Colonic mucosa (tissue), 4 donors: ENCODE measurements at regions not wholly inside any gene's neighbourhood (a gene's known extent, or its start where the extent isn't known, plus 50 kb on each side); places are given as distances from the start of the nearest gene placed in this dataset.

Experiments
- DNase-seq: peaks from one replicate; pipeline ENCODE4 v3.0.0-alpha.2; 2020
- H3K27ac ChIP-seq: fragments of 200-600 bp; one replicate; pipeline ENCODE4 v1.8.0; 2021
- H3K27me3 ChIP-seq: fragments of 200-600 bp; one replicate; pipeline ENCODE4 v1.8.0; 2021
- H3K36me3 ChIP-seq: fragments of 200-600 bp; one replicate; pipeline ENCODE4 v1.8.0; 2021
- H3K4me1 ChIP-seq: fragments of 200-600 bp; one replicate; pipeline ENCODE4 v1.8.0; 2021; ENCODE audit warnings: mild to moderate bottlenecking
- H3K4me3 ChIP-seq: fragments of 200-600 bp; one replicate; pipeline ENCODE4 v1.8.0; 2021
- H3K9ac ChIP-seq, 2 donors: one replicate each; pipeline ENCODE4 v1.7.0; 2013; ENCODE audit warnings: control low read depth in 2 of 2, low read depth in 2 of 2, low read length in 2 of 2
- H3K9me3 ChIP-seq: fragments of 200-600 bp; one replicate; pipeline ENCODE4 v1.8.0; 2021
- CTCF ChIP-seq: fragments of 200-600 bp; IDR thresholded peaks from one replicate; pipeline ENCODE4 v1.8.0; 2022; ENCODE audit warnings: antibody characterized with exemption, mild to moderate bottlenecking
- intact Hi-C: fragments of 100-400 bp; cut with DNase I; formaldehyde crosslinking; loops from one replicate; pipeline ENCODE4 v1.14.1; 2022
- donor health status: healthy.
- donor health status: DM: no; HTN: no; CAD: no.
- donor health status: DM: no; HTN: no; CAD: no.

GRCh38 chr18:68568364-68569155, 146.3 kb downstream of the TMX3 start:
- TF ChIP-seq CTCF, result no peak
- H3K36me3 ChIP-seq, result no peaks in the 10 kb centered on the region
- no peak overlapping the region for H3K27ac ChIP-seq
- no peak for DNase-seq
- intact Hi-C loops, result no loop called here
- no peaks in the 10 kb centered on the region for H3K4me1 ChIP-seq
- no peak overlapping the region for H3K9ac ChIP-seq
- H3K27me3 ChIP-seq, result no peaks in the 10 kb centered on the region
- H3K9me3 ChIP-seq, result no peaks in the 10 kb centered on the region
- H3K4me3 ChIP-seq, result no peak overlapping the region

GRCh38 chr18:68566991-68567390, 147.9 kb downstream of the TMX3 start:
- Histone ChIP-seq H3K27ac (no peak overlapping the region), H3K36me3 (no peaks in the 10 kb centered on the region), H3K4me1 (no peaks in the 10 kb centered on the region), H3K9ac (no peak overlapping the region), H3K9me3 (no peaks in the 10 kb centered on the region), H3K27me3 (no peaks in the 10 kb centered on the region), H3K4me3 (no peak overlapping the region)
- no peak for DNase-seq
- intact Hi-C loops, result no loop called here
- no peak for TF ChIP-seq CTCF

GRCh38 chr18:68564961-68565360, 149.9 kb downstream of the TMX3 start:
- H3K27ac ChIP-seq, result no peak overlapping the region
- no peaks in the 10 kb centered on the region for H3K9me3 ChIP-seq
- H3K4me1 ChIP-seq, result no peaks in the 10 kb centered on the region
- no peak for TF ChIP-seq CTCF
- no peaks in the 10 kb centered on the region for H3K27me3 ChIP-seq
- no peak overlapping the region for H3K9ac ChIP-seq
- H3K4me3 ChIP-seq, result no peak overlapping the region
- intact Hi-C loops, result no loop called here
- no peaks in the 10 kb centered on the region for H3K36me3 ChIP-seq
- no peak for DNase-seq

- Histone ChIP-seq H3K9me3 (no peaks in the 10 kb centered on the region), H3K9ac (no peak overlapping the region), H3K4me3 (no peak overlapping the region), H3K27ac (no peak overlapping the region), H3K27me3 (no peaks in the 10 kb centered on the region), H3K36me3 (no peaks in the 10 kb centered on the region), H3K4me1 (no peaks in the 10 kb centered on the region)
- no peak for TF ChIP-seq CTCF
- no peak for DNase-seq
- intact Hi-C loops, result no loop called here
These were observed 150.6 kb downstream of the TMX3 start for GRCh38 chr18:68564351-68564750.

GRCh38 chr18:68560128-68560527, 154.8 kb downstream of the TMX3 start:
- Histone ChIP-seq H3K9ac (no peak overlapping the region), H3K9me3 (no peaks in the 10 kb centered on the region), H3K4me3 (no peak overlapping the region), H3K4me1 (no peaks in the 10 kb centered on the region), H3K27ac (no peak overlapping the region), H3K36me3 (no peaks in the 10 kb centered on the region), H3K27me3 (no peaks in the 10 kb centered on the region)
- intact Hi-C loops, result no loop called here
- DNase-seq, result no peak
- no peak for TF ChIP-seq CTCF
